NCI-H345 (cell line): ENCODE measurements at regions not wholly inside any gene's neighbourhood (a gene's known extent, or its start where the extent isn't known, plus 50 kb on each side); places are given as distances from the start of the nearest gene placed in this dataset.

Experiments used
- DNase-seq: peaks from one replicate; lab custom pipeline; 2025; lab: John Stamatoyannopoulos, UW

DNA sequence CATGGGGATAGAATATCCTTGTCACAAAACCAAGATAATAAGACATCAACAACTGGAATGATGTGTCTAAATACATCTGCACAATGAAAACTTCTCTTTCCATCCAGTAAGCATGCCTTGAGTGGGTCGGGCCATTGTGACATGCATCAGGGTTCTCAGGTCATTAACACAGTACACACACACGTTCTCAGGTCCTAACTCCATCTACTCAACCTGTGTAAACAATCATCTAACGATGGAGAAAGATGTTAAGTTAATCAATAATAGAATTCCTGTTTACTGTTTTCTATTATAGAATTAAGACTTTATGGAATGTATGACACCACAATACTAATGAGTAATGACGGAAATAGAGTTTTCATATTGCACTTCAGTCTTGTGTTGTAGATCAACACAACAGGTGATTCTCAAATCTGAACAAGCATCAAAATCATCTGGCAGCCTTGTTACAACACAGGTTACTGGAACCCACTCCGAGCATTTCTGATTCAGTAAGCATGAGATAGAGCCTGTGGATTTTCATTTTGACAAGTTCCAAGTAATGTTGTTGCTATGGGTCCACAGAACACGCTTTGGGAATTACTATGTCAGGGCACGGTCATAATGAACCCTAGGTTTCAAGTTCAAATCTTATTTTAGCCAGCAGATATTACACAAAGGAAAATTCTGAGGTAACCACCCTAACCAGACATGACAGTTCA lies 315.8 kb upstream of the TEX13C start:
- DNase-seq: no peak

DNA sequence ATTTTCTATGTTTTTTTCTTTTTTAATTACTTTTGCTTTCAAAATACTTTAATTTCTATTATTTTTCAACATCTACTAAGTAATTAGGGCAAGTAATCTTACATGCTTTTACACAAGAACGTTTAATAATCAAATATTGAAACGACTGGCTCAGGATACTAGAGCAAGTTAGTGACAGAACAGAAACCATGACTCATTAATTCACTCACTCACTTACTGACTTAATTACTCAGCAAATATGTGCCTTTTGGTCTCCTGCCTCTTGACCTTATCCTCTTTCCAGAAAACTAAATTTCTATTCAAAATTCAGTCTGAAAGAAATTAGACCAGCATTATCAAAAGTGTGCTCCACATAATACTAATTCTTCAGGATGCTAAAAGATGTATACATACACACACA lies 314.9 kb upstream of the TEX13C start:
- DNase-seq: no peak

DNA sequence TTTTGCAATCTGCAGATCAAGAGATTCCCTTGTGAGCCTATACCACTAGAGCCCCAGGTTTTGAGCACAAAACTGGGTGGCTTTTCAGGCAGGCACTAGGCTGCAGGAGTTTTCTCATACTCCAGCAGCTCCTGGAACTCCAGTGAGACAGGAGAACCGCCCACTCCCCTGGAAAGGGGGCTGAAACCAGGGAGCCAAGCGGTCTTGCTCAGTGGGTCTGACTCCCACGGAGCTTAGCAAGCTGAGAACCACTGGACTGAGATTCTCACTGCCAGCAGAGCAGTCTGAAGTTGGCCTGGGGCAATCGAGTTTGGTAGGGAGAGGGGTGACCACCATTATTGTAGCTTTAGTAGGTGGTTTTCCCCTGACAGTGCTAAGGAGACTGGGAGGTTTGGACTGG lies 313.8 kb upstream of the TEX13C start:
- no peak for DNase-seq

DNA sequence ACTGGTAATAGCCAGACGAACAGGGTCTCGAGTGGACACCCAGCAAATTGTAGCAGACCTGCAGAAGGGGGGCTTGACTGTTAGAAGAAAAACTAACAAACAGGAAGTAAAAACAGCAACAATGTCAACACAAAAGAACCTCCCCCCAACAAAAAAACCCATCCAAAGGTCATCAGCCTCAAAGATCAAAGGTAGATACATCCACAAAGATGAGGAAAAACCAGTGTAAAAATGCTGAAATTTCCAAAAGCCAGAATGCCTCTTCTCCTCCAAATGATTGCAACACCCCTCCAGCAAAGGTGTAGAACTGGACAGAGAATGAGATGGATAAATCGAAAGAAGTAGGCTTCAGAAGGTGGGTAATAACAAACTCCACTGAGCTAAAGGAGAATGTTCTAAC lies 313.0 kb upstream of the TEX13C start:
- DNase-seq: no peak

DNA sequence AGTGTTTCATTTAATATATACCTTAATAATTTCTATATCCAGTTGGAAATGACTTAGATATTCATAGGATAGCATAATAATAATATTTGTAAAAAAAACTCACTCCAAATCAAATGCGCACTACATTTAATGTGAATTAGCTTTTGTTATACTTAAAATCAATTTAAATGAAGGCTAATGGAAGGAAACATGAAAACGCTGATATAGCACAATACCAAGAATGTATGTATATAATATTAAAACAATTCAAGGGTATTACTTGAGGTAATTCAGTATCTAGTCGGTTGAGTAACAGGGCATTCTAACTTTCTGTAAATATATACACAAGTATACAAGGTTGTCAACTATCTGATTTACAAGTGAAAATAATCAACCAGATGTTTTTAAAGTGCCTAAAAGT lies 307.1 kb upstream of the TEX13C start:
- no peak for DNase-seq

DNA sequence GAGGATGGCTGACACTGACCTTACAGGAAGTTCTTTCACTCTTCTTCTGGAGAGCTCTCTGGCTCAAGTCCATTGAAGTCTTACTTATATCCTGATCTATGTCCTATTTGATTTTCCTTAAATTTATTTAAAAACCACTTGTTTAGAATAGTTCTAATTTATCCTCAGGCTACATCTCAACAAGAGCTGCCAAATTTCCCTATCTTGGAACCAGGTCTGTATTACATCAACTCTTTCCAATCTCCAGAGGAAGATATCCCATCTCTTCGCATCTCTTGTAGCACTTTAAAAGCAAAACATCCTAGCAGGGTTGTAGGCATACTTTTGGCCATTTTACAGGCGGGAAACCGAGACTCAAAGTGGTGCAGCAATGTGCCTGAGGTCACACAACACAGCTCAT lies 290.5 kb upstream of the TEX13C start:
- no peak for DNase-seq
